HL-60 (cell line): ENCODE measurements at regions not wholly inside any gene's neighbourhood (a gene's known extent, or its start where the extent isn't known, plus 50 kb on each side); places are given as distances from the start of the nearest gene placed in this dataset.

Source experiments
- DNase-seq, 2 experiments: peaks; one replicate each; pipeline ENCODE4 v3.0.0-alpha.2; 2010 to 2020; ENCODE audit warnings: low read depth in 1 of 2, low spot score in 1 of 2
- H3K27ac ChIP-seq: fragments of 250-450 bp; sonication (Bioruptor Pico); replicated peaks from 2 replicates; pipeline ENCODE4 v1.5.1; 2020; ENCODE audit warnings: mild to moderate bottlenecking, moderate library complexity
- H3K27me3 ChIP-seq: fragments of 250-450 bp; sonication (Bioruptor Pico); 2 replicates; pipeline ENCODE4 v1.5.1; 2021; ENCODE audit warnings: mild to moderate bottlenecking, moderate library complexity; ENCODE audit not compliant: insufficient read depth, poor library complexity, severe bottlenecking
- H3K4me3 ChIP-seq: replicated peaks from 2 replicates; pipeline ENCODE4 v1.5.1; 2011; ENCODE audit warnings: mild to moderate bottlenecking, control low read depth, low read length; ENCODE audit not compliant: insufficient read depth
- CTCF ChIP-seq: IDR thresholded peaks from one replicate; pipeline ENCODE4 v1.5.1; 2011; ENCODE audit warnings: low read length, control low read depth, inconsistent platforms; ENCODE audit not compliant: insufficient read depth
- GABPA ChIP-seq: IDR thresholded peaks from 2 replicates; pipeline ENCODE4 v1.6.1; 2012; ENCODE audit warnings: low read depth
- POLR2AphosphoS5 ChIP-seq: IDR thresholded peaks from 2 replicates; pipeline ENCODE4 v1.6.1; 2012; ENCODE audit warnings: low read depth
- REST ChIP-seq: IDR thresholded peaks from 2 replicates; pipeline ENCODE4 v1.6.1; 2012; ENCODE audit warnings: low read depth; ENCODE audit not compliant: insufficient replicate concordance
- SPI1 ChIP-seq: IDR thresholded peaks from 2 replicates; pipeline ENCODE4 v1.6.1; 2012; ENCODE audit warnings: low read depth, mild to moderate bottlenecking, borderline replicate concordance

GRCh38 chr21:24131056-24131455, 1476.2 kb downstream of the MRPL39 start:
- H3K27me3 ChIP-seq: peaks cover 3% of the 10 kb centered on the region
- no peak overlapping the region for H3K4me3 ChIP-seq
- DNase-seq: no peak
- H3K27ac ChIP-seq: no peak overlapping the region
- TF ChIP-seq REST (no peak), CTCF (no peak), SPI1 (no peak), POLR2AphosphoS5 (no peak), GABPA (no peak)

GRCh38 chr21:24127651-24128050, 1479.6 kb downstream of the MRPL39 start:
- peaks cover 3% of the 10 kb centered on the region for H3K27me3 ChIP-seq
- DNase-seq: no peak
- no peak overlapping the region for H3K27ac ChIP-seq
- no peak overlapping the region for H3K4me3 ChIP-seq
- TF ChIP-seq GABPA: no peak
- TF ChIP-seq SPI1: no peak
- TF ChIP-seq CTCF: no peak
- TF ChIP-seq POLR2AphosphoS5: no peak
- no peak for TF ChIP-seq REST

- Histone ChIP-seq H3K27me3 (peaks cover 3% of the 10 kb centered on the region), H3K4me3 (no peak overlapping the region), H3K27ac (no peak overlapping the region)
- DNase-seq: no peak
- no peak for TF ChIP-seq POLR2AphosphoS5
- no peak for TF ChIP-seq SPI1
- no peak for TF ChIP-seq GABPA
- no peak for TF ChIP-seq REST
- no peak for TF ChIP-seq CTCF
Observed at GRCh38 chr21:24123785-24124184, 1483.5 kb downstream of the MRPL39 start.
